ENCODE measurements at regions not wholly inside any gene's neighbourhood (a gene's known extent, or its start where the extent isn't known, plus 50 kb on each side); places are given as distances from the start of the nearest gene placed in this dataset.
"Not testable (repeated sequence)": the region's sequence is repeated elsewhere in the genome, so short reads cannot be mapped to it uniquely, and the experiment has no call there.

GRCh38 chr7:15848901-15849300 lies 162.4 kb upstream of the MEOX2 start:
- no peak for DNase-seq

DNA sequence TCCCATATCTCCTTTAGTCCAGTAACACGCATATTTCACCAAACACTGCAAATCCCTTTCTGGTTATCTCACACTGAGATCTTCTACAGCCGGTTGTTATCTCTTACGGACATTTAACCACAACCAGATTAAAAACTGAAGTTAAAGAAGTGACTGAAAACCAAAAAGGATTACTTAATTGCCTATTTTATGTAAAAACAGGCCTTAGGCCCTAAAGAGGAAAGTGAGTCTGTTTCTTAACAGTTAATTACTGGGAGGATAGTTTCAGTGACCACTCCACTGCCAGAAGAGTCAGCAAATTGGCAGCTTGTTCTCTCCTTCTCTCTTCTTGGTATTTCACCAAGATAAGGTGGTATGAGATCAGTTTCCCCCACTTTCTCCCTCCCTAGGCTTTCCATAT lies 161.9 kb upstream of the MEOX2 start:
- no peak for DNase-seq

DNA sequence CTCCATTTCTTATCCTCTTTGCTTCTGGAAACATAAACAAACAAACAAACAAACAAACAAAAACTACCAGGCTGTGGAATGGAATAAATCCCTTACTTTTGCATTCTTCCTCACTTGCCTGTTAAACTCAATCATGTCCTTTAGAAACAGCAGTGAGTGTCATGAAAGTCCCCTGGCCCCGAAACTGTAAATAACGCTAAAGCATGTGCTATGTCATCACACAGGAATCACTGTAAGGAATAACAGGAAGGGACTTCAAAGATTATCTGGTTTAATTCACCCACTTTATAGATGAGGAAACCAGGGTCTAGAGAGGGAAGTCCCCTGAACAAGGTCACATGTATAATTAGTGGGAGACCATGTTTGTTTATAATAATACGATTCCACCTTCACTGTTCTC lies 159.4 kb upstream of the MEOX2 start:
- no peak for DNase-seq

GRCh38 chr7:15845461-15845860 lies 159.0 kb upstream of the MEOX2 start:
- no peak for DNase-seq

GRCh38 chr7:15839416-15840100 lies 153.1 kb upstream of the MEOX2 start:
- no peak for DNase-seq

DNA sequence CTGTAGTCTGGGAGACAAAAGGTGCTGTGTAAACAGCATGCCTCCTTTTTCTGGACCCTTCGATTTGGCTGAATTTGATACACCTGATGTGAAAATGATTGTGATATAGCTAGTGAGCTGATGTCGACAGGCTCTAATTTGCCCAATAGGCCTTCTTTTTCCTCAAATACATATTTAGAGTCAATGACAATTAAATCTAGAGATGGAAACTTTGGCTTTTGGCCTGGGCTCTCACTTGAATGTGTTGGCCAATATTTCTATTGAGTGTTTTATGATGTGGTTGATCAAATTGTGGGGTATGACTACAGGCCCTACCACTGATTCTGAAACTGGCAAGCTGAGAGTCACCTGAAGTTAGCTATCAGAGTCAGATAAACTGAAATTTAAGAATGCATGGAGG lies 151.8 kb upstream of the MEOX2 start:
- DNase-seq: no peak

GRCh38 chr7:15837306-15837950 lies 150.9 kb upstream of the MEOX2 start:
- no peak for DNase-seq

DNA sequence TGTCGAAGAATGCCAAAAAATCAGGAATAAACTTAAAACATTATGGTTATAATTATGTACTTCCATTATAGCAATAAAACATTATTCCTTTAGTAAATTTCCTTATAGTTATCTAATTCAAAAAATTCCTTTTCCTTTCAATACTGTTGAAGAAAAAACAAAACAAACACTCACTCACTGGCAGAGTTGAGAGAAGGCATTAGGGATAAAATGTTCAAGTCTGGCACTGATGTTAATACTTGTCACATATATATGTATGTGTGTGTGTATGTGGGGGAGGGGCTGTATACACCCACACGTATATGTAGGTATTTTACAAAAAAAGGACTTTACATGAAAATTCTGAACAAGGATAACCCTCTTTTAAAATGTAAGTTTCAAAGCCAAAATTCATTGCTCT lies 150.2 kb upstream of the MEOX2 start:
- DNase-seq: no peak

GRCh38 chr7:15836041-15836440 lies 149.6 kb upstream of the MEOX2 start:
- no peak for DNase-seq

DNA sequence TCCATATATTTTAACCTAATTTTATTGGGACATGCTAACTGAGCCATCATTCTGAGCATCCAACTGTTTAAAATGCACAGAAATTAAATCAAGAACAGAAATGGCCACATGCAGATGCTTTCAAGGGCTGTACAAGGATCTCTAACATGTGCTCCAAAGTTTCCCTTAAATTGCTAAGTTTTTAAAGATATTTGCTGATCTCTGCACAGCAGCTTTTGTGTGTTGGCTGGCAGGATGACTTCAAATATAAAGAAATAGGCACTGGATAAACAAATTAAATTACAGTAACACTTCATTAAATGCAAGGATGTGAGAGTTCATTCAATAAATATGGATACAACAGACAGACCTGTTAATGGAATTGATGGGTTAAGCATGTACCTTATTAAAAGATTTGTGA lies 148.0 kb upstream of the MEOX2 start:
- DNase-seq: no peak

- no peak for DNase-seq
These were observed 146.5 kb upstream of the MEOX2 start for GRCh38 chr7:15832996-15833395.

GRCh38 chr7:15831606-15832005 lies 145.1 kb upstream of the MEOX2 start:
- no peak for DNase-seq

DNA sequence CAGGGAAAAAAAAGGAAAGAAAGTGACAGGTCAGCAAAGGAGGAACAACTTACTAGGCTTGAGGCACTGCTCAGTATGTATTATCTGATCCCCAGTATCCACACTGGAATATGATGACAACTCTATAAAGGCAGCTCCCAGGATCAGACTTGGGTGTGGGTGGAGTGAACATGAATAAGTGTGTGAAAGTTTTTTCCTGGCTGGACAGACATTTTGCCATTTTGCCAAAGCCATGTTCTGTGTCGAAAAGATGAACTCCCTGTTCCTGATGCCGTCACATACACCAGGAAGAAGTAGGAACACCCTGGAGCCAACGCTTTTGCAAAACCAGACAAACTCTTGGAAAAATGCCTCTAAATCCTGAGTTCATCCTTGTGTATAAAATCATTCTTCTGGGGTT lies 143.2 kb upstream of the MEOX2 start:
- no peak for DNase-seq

DNA sequence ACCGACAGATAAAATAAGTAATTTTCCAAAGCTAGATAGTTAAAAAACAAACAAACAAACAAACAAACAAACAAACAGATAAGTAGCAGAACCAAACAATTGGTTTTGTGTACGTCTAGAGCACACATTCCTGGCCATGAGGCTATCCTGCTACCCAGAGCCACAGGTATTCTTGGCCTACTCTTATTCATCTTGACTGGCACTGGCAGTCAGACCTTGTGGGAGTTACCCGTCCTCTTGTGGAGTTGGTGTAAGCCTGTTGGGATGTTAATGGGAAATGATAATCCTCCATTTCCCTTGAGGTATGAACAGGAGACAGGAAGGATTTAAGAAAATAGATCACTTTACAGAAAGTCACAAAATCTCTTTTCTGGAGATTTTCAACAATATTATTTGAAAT lies 142.4 kb upstream of the MEOX2 start:
- DNase-seq: no peak

DNA sequence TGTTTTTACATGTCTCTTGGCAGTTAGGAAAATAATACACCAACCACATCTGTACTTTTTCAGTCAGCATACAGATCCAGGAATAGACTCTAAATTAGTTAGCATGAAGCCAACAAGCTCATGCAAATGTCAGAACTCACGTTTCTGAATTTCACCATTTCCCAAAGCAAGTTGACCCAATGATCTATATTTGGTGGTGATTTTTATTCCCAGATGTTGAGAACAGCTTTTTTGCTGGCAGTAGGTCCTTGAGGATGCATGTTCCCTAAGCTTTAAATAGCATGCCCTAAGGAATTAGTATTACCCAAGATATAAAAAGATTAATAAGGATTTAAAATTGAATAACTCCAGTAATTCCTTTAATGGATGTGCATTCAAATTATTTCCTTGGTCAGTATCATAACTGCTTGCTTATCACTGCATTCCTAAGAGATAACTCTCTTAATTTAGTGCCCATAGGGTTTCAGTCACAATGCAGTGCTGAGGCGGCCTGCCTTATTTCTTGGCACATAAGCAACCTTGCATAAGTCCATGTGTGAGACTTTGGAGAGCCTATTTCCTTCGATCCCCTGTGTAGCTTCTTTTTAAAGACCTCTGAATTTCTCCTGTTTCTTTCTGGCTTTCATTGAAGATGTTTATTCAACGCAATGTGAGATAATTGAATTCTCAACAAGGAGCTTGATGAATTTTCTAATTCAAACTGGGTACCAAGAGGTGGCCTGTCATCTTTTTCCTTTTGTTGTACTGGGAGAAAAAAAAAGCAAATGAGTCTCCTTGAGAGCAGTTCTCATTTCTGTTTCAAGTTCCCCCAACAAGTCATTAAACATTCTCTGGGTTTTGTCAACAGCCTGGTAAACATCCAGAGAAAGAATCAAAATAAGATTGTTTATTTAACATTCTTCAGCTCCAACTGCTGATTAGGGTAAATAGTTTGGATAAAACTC lies 135.3 kb upstream of the MEOX2 start:
- DNase-seq: no peak

DNA sequence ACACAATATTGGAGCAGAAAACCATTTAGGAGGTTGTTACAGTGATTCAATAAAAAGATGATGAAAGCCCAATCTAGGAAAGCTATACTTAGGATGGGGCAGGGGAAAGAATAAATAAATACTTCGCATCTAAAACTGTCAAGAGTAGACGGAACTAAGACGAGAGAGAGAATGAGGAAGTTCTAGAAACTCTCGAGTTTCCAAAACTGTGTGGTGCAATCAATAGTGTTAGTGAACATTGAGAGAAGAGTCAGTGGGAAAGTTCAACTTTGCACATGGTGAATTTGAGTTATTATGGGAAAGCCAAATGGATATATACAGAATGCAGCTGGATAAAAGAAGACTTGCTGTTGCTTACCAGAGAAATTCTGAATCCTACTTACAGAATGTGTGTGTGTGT lies 133.8 kb upstream of the MEOX2 start:
- no peak for DNase-seq

DNA sequence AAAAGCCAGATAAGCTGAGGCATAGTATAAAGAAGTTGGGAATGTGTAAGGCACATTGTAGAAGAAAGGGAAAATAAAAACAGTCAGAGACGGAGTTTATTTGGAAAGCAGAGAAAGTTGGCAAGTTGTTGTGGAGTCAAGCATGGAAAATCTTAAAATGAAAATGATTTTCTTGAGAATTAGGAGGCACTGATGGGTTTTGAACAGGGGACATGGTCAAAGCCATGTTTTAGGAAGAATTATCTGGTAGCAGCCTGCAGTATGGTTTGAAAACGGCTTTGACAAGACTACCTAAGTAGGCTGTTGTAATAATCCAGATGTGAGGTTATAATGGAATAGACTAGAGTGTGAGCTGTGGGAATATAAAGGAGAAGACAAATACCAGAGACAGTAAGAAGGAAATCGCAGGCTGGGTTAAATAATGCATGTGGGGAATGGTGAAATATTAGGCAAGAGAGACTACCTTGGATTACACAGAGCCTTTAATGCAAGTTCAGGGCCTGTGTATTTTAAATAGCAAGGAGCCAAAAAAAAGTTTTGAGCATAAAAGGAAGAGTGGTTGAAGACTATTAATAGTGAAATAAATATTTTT lies 130.4 kb upstream of the MEOX2 start:
- DNase-seq: no peak

- DNase-seq: no peak
These were observed 127.0 kb upstream of the MEOX2 start for GRCh38 chr7:15813448-15813847.

DNA sequence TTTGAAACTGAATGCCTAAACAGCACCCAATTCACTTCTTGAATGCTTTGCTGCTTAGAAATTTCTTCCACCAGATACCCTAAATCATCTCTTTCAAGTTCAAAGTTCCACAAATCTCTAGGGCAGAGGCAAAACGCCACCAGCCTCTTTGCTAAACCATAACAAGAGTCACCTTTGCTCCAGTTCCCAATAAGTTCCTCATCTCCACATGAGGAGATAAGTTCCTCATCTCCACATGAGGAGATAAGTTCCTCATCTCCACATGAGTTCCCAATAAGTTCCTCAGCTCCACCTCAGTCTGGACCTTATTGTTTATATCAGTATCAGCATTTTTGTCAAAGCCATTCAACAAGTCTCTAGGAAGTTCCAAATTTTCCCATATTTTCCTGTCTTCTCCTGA lies 123.9 kb upstream of the MEOX2 start:
- not testable (repeated sequence) for DNase-seq

- DNase-seq: not testable (repeated sequence)
These were observed 123.5 kb upstream of the MEOX2 start for GRCh38 chr7:15809936-15810335.

- no peak for DNase-seq
These were observed 119.4 kb upstream of the MEOX2 start for GRCh38 chr7:15805891-15806290.

DNA sequence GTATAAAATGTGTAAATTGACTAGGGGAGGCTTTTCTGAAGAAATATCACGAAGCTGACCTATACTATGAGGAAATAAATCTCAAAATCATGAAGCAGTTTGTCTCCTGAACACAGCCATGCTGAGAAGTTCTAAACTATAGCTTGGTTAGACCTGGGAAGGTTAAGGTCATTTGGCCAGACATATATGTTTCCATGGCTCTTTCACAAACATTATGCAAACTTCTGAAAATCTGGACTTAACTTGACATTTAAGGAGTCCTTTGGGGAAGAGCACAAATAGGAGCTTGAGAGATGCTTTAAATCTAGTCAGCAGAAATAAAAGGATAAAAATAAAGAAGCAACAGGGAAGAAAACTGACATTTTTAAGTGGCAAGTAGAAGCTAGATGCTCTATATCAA lies 115.9 kb upstream of the MEOX2 start:
- no peak for DNase-seq

DNA sequence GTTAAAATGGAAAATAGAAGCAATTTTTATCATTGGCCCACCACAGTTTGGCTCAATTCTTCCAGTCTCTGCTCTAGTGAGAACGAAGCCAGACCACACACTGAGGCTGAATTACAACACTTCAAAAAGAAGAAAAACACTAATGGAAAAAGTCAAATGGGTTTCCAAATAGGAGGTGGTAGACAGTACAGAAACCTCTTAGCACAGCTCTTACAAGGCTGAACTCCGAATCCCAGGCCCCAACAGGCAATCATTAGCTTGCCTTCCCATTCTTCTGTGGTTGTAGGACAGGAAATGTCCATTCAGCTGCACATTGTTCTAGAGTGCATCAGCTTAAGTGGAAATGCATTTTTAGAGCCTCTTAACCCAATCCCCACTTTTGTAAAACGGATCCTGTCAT lies 115.1 kb upstream of the MEOX2 start:
- no peak for DNase-seq

- DNase-seq: no peak
These were observed 114.6 kb upstream of the MEOX2 start for GRCh38 chr7:15801041-15801440.
